ENCODE measurements at regions not wholly inside any gene's neighbourhood (a gene's known extent, or its start where the extent isn't known, plus 50 kb on each side); places are given as distances from the start of the nearest gene placed in this dataset.

DNA sequence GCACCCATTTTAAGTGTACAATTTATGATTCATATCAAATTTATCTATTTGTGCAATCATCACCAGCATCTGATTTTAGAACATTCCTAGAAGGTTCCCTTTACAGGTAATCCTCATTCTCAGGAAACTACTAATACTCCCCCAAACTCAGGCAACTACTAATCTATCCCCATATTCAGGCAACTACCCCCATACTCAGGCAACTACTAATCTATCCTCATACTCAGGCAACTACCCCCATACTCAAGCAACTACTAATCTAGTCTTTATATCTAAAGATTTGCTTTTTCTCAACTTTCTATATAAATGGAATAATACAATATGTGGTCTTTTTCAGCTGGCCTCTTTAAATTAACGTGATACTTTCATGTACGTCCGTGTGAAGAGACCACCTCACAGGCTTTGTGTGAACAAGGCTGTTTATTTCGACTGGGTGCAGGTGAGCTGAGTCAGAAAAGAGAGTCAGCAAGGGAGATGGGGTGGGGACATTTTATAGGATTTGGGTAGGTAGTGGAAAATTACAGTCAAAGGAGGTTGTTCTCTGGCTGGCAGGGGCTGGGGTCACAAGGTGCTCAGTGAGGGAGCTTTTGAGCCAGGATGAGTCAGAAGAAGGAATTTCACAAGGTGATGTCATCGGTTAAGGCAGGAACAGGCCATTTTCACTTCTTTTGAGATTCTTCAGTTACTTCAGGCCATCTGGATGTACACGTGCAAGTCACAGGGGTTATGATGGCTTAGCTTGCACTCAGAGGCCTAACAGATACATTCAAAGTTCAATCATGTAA lies 1444.5 kb upstream of the CADM2 start:
- Histone ChIP-seq H3K9ac (ENCODE audit: low read length) (no peak overlapping the region), H2AFZ (ENCODE audit: low read depth, low read length, poor library complexity, severe bottlenecking) (no peak overlapping the region), H3K4me2 (ENCODE audit: low read length) (no peak overlapping the region), H3K36me3 (ENCODE audit: control insufficient read depth in 1 of 2, insufficient read depth in 2 of 2, low read length in 2 of 2) (no peaks in the 10 kb centered on the region), H3K9me3 (ENCODE audit: control insufficient read depth in 1 of 2, insufficient read depth in 1 of 2, low read depth in 1 of 2, low read length in 2 of 2) (peaks cover 4 to 10% of the 10 kb centered on the region in 2 experiments; a peak in 2 of 4 replicates), H3K27me3 (ENCODE audit: insufficient read depth, low read length) (no peaks in the 10 kb centered on the region), H3K27ac (ENCODE audit: low read depth, low read length) (no peak overlapping the region), H3K9me2 (ENCODE audit: insufficient read depth) (no peaks in the 10 kb centered on the region), H4K20me1 (ENCODE audit: insufficient read depth) (no peaks in the 10 kb centered on the region), H3K4me3 (replicated peaks in 1 of 2; ENCODE audit: low read depth in 1 of 2, low read length in 2 of 2) (no peak overlapping the region), H3K4me1 (ENCODE audit: control insufficient read depth in 1 of 2, insufficient read depth in 2 of 2, low read length in 2 of 2) (no peaks in the 10 kb centered on the region), H3K79me2 (ENCODE audit: insufficient read depth, low read length) (no peaks in the 10 kb centered on the region)
- TF ChIP-seq ZNF274 (IDR thresholded peaks at IDR 0.05; ENCODE audit: low read depth, low read length) = no peak
- TF ChIP-seq SRF (IDR thresholded peaks at IDR 0.05; ENCODE audit: low read depth) = no peak
- TF ChIP-seq, protein P1, sequence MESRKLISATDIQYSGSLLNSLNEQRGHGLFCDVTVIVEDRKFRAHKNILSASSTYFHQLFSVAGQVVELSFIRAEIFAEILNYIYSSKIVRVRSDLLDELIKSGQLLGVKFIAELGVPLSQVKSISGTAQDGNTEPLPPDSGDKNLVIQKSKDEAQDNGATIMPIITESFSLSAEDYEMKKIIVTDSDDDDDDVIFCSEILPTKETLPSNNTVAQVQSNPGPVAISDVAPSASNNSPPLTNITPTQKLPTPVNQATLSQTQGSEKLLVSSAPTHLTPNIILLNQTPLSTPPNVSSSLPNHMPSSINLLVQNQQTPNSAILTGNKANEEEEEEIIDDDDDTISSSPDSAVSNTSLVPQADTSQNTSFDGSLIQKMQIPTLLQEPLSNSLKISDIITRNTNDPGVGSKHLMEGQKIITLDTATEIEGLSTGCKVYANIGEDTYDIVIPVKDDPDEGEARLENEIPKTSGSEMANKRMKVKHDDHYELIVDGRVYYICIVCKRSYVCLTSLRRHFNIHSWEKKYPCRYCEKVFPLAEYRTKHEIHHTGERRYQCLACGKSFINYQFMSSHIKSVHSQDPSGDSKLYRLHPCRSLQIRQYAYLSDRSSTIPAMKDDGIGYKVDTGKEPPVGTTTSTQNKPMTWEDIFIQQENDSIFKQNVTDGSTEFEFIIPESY (IDR thresholded peaks at IDR 0.05; ENCODE audit: extremely low read depth, insufficient replicate concordance, low read length) = no peak
- no peak for TF ChIP-seq TCF7L2 (IDR thresholded peaks at IDR 0.05; ENCODE audit: borderline replicate concordance, extremely low read depth, insufficient read depth, insufficient read length)
- TF ChIP-seq EGR1 (IDR thresholded peaks at IDR 0.05; ENCODE audit: low read depth) = no peak
- no peak for TF ChIP-seq CBX3 (IDR thresholded peaks at IDR 0.05; ENCODE audit: low read depth)
- TF ChIP-seq POLR2A (IDR thresholded peaks at IDR 0.05; ENCODE audit: borderline replicate concordance, extremely low read depth, insufficient read depth, insufficient read length) = no peak
- no peak for TF ChIP-seq EZH2phosphoT487 (IDR thresholded peaks at IDR 0.05; ENCODE audit: borderline replicate concordance)
- no peak for TF ChIP-seq JUND (IDR thresholded peaks at IDR 0.05)
- no peak for TF ChIP-seq ELF1 (IDR thresholded peaks at IDR 0.05; ENCODE audit: borderline replicate concordance, low read depth)
- TF ChIP-seq SP1 (IDR thresholded peaks at IDR 0.05; ENCODE audit: low read depth) = no peak
- TF ChIP-seq YY1 (IDR thresholded peaks at IDR 0.05; ENCODE audit: extremely low read depth, insufficient replicate concordance, low read depth, low read length) = no peak
- no peak for TF ChIP-seq CTCF (IDR thresholded peaks at IDR 0.05 in 2 of 3, conservative IDR thresholded peaks at IDR 0.05 in 1 of 3; ENCODE audit: borderline replicate concordance in 1 of 3, insufficient read depth in 1 of 3, low read depth in 2 of 3, low read length in 2 of 3)
- no peak for TF ChIP-seq EZH2 (IDR thresholded peaks at IDR 0.05)
- no peak for TF ChIP-seq POLR2AphosphoS5 (IDR thresholded peaks at IDR 0.05; ENCODE audit: low read depth, low read length)
- no peak for TF ChIP-seq RAD21 (IDR thresholded peaks at IDR 0.05; ENCODE audit: low read depth)
- TF ChIP-seq MAX (IDR thresholded peaks at IDR 0.05) = no peak
- TF ChIP-seq REST (IDR thresholded peaks at IDR 0.05; ENCODE audit: low read depth) = no peak
- no TSS peak for BruUV-seq (replicated peaks)
- intact Hi-C loops (cut with micrococcal nuclease) = no loop called here
- ChIA-PET RAD21 (ENCODE audit: low non-redundant PET in 1 of 2, low total read pairs in 2 of 2, uncharacterized antibody in 2 of 2, unreplicated experiment in 2 of 2) (no interaction called here), POLR2A (no interaction called here), CTCF (no interaction called here)
- DNase-seq (ENCODE audit: low read depth, low spot score) = no peak
- no peak for ATAC-seq
